GM23338 (cell line): ENCODE measurements at regions not wholly inside any gene's neighbourhood (a gene's known extent, or its start where the extent isn't known, plus 50 kb on each side); places are given as distances from the start of the nearest gene placed in this dataset.

Source experiments
- ATAC-seq: fragments of 200-7000 bp; cut with Tn5 transposase; 3 replicates; pipeline ENCODE4 v1.9.1; 2020
- DNase-seq: peaks from one replicate; pipeline ENCODE4 v3.0.0-alpha.2; 2015; ENCODE audit warnings: low spot score
- H2AFZ ChIP-seq: fragments of 200-600 bp; sonication (generic); 2 replicates; pipeline ENCODE4 v1.8.0; 2016; ENCODE audit warnings: antibody characterized with exemption, mild to moderate bottlenecking, moderate library complexity
- H3F3A ChIP-seq: fragments of 200-600 bp; sonication (generic); replicated peaks from 2 replicates; pipeline ENCODE4 v1.8.0; 2017; ENCODE audit warnings: antibody characterized with exemption, mixed run types, low read depth
- H3K27ac ChIP-seq: fragments of 200-600 bp; sonication (generic); 2 replicates; pipeline ENCODE4 v1.6.1; 2016; ENCODE audit warnings: low read depth
- H3K27me3 ChIP-seq: fragments of 200-600 bp; sonication (generic); 2 replicates; pipeline ENCODE4 v1.8.0; 2016; ENCODE audit warnings: mild to moderate bottlenecking, mixed run types, moderate library complexity; ENCODE audit not compliant: insufficient read depth
- H3K36me3 ChIP-seq: fragments of 200-600 bp; sonication (generic); 2 replicates; pipeline ENCODE4 v1.8.0; 2016; ENCODE audit warnings: mild to moderate bottlenecking; ENCODE audit not compliant: insufficient read depth
- H3K4me1 ChIP-seq: fragments of 200-600 bp; sonication (generic); 2 replicates; pipeline ENCODE4 v1.8.0; 2016; ENCODE audit warnings: mild to moderate bottlenecking, moderate library complexity; ENCODE audit not compliant: insufficient read depth
- H3K4me2 ChIP-seq: fragments of 200-600 bp; sonication (generic); 2 replicates; pipeline ENCODE4 v1.7.1; 2017; ENCODE audit warnings: mixed run types
- H3K4me3 ChIP-seq: fragments of 200-600 bp; sonication (generic); 2 replicates; pipeline ENCODE4 v1.6.1; 2016; ENCODE audit warnings: mixed run types
- H3K79me2 ChIP-seq: fragments of 200-600 bp; sonication (generic); replicated peaks from 2 replicates; pipeline ENCODE4 v1.8.0; 2017; ENCODE audit warnings: mild to moderate bottlenecking; ENCODE audit not compliant: insufficient read depth
- H3K9me2 ChIP-seq: fragments of 200-600 bp; sonication (generic); 2 replicates; pipeline ENCODE4 v1.8.0; 2017; ENCODE audit not compliant: insufficient read depth
- H4K20me1 ChIP-seq: fragments of 200-600 bp; sonication (generic); replicated peaks from 2 replicates; pipeline ENCODE4 v1.8.0; 2017; ENCODE audit warnings: mild to moderate bottlenecking; ENCODE audit not compliant: insufficient read depth
- H3K27ac Mint-ChIP-seq: 2 replicates; pipeline ENCODE4 v1.8.0; 2020; ENCODE audit warnings: inconsistent platforms, mild to moderate bottlenecking, moderate library complexity, mixed read lengths
- H3K27me3 Mint-ChIP-seq: 3 replicates; pipeline ENCODE4 v1.8.0; 2022; ENCODE audit warnings: low read depth, mild to moderate bottlenecking, moderate library complexity, mixed read lengths, inconsistent platforms; ENCODE audit not compliant: insufficient read depth, poor library complexity
- H3K36me3 Mint-ChIP-seq: 3 replicates; pipeline ENCODE4 v1.8.0; 2021; ENCODE audit warnings: low read depth, mild to moderate bottlenecking, inconsistent platforms, moderate library complexity, mixed read lengths
- H3K4me1 Mint-ChIP-seq: 3 replicates; pipeline ENCODE4 v1.8.0; 2020; ENCODE audit warnings: mild to moderate bottlenecking, inconsistent platforms, mixed read lengths
- H3K4me3 Mint-ChIP-seq: 3 replicates; pipeline ENCODE4 v1.8.0; 2021; ENCODE audit warnings: moderate library complexity, mild to moderate bottlenecking, inconsistent platforms, mixed read lengths
- H3K9me3 Mint-ChIP-seq: 3 replicates; pipeline ENCODE4 v1.8.0; 2020; ENCODE audit warnings: moderate library complexity, mild to moderate bottlenecking, inconsistent platforms, mixed read lengths
- CREB1 ChIP-seq: fragments of 250-450 bp; sonication (Bioruptor Pico); IDR thresholded peaks from 2 replicates; pipeline ENCODE4 v1.5.0; 2020; ENCODE audit warnings: low read depth, mild to moderate bottlenecking, moderate library complexity
- EZH2 ChIP-seq: fragments of 200-600 bp; sonication (generic); IDR thresholded peaks from one replicate; pipeline ENCODE4 v1.8.0; 2017; ENCODE audit warnings: antibody characterized with exemption, mild to moderate bottlenecking, low read depth; ENCODE audit not compliant: unreplicated experiment
- JUNB ChIP-seq: IDR thresholded peaks from one replicate; pipeline ENCODE4 v1.6.1; 2016; ENCODE audit warnings: antibody characterized with exemption; ENCODE audit not compliant: unreplicated experiment
- POLR2AphosphoS5 ChIP-seq: IDR thresholded peaks from 2 replicates; pipeline ENCODE4 v1.6.1; 2016; ENCODE audit warnings: antibody characterized with exemption, low read depth
- STAT1 ChIP-seq: IDR thresholded peaks from one replicate; pipeline ENCODE4 v1.6.1; 2016; ENCODE audit warnings: antibody characterized with exemption; ENCODE audit not compliant: unreplicated experiment
- ZNF114 ChIP-seq: fragments of 250-450 bp; sonication (Bioruptor Pico); IDR thresholded peaks from 2 replicates; pipeline ENCODE4 v1.5.0; 2020; ENCODE audit warnings: mild to moderate bottlenecking, moderate library complexity
- TF ChIP-seq, protein P1 (sequence below): IDR thresholded peaks from 2 replicates; pipeline ENCODE4 v1.6.1; 2016; ENCODE audit warnings: antibody characterized with exemption
- TF ChIP-seq, protein P2 (sequence below), 2 experiments: fragments of 200-600 bp in 1 of 2; sonication (generic) in 1 of 2; conservative IDR thresholded peaks; 2 replicates each; pipeline versions ENCODE4 v1.5.1 to v1.6.1; 2016 to 2017; ENCODE audit warnings: antibody characterized with exemption in 2 of 2, low read depth in 2 of 2, mild to moderate bottlenecking in 2 of 2, moderate library complexity in 1 of 2
- TF ChIP-seq, protein P3 (sequence below): fragments of 250-450 bp; sonication (Bioruptor Pico); IDR thresholded peaks from 2 replicates; pipeline ENCODE4 v1.5.0; 2020; ENCODE audit warnings: mild to moderate bottlenecking, moderate library complexity

DNA sequence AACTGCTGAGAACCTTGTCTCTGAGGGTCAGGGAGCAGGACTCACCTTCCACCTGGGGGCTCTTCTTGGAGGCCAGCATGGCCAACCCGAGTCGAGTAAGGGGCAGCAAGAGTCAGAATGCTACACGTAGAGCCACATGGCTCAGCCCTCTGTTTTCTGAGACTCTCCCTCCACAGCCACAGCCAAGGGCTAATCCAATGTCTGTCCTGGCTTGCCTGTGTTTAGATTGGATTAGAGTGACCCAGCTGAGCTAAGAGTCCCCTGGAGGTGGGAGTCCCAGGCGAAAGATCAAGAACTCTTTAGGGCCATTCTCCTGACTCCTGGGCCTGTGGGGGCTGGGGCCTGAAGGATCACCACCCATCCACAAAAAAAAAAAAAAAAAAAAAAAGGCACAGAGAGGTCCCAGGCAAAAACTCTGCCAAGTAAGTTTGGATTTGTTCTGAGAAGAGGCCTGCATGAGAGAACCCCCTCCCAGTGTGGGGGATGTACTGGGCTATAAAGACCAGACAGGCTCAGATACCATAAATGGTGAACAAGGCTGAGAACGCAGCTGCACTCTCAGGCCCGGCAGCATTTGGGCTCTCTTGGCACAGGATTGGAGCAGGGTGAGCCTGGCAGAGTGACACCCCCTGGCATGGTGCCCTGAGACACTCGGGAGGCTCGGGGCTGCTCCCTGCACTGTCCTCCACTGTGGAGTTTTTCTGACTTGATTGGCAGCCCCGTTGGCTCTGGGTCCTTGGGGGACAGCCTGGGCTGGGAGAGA, 88.0 kb upstream of the OSBPL11 start (continued):
- no peak for TF ChIP-seq JUNB
- no peak for TF ChIP-seq POLR2AphosphoS5
- TF ChIP-seq EZH2: no peak
- TF ChIP-seq, protein P1, sequence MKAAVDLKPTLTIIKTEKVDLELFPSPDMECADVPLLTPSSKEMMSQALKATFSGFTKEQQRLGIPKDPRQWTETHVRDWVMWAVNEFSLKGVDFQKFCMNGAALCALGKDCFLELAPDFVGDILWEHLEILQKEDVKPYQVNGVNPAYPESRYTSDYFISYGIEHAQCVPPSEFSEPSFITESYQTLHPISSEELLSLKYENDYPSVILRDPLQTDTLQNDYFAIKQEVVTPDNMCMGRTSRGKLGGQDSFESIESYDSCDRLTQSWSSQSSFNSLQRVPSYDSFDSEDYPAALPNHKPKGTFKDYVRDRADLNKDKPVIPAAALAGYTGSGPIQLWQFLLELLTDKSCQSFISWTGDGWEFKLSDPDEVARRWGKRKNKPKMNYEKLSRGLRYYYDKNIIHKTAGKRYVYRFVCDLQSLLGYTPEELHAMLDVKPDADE: no peak
- no peak for TF ChIP-seq ZNF114 (CRISPR knock-in tag)
- TF ChIP-seq, protein P2, sequence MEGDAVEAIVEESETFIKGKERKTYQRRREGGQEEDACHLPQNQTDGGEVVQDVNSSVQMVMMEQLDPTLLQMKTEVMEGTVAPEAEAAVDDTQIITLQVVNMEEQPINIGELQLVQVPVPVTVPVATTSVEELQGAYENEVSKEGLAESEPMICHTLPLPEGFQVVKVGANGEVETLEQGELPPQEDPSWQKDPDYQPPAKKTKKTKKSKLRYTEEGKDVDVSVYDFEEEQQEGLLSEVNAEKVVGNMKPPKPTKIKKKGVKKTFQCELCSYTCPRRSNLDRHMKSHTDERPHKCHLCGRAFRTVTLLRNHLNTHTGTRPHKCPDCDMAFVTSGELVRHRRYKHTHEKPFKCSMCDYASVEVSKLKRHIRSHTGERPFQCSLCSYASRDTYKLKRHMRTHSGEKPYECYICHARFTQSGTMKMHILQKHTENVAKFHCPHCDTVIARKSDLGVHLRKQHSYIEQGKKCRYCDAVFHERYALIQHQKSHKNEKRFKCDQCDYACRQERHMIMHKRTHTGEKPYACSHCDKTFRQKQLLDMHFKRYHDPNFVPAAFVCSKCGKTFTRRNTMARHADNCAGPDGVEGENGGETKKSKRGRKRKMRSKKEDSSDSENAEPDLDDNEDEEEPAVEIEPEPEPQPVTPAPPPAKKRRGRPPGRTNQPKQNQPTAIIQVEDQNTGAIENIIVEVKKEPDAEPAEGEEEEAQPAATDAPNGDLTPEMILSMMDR (conservative IDR thresholded peaks at IDR 0.05; ENCODE audit: low read depth in 2 of 2): no peak

DNA sequence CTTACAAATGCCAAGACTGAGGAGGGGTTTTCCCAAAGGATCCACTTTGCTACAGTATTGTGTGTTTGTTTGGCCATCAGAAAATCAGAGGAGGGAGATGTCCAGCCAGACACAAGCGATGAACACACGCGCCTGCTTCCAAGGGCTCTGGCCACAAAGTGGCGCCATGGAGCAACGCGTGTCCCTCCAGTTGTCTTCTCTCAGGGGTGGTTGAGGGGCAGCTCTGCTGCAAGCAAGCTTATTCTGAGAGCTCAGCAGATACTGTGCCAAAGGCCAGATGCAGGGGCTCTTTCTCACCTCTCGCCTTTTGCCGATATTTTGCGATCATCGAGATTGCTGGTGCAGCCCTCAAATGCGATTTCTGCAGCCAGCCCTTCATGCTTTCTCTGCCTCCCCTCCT, 88.9 kb upstream of the OSBPL11 start:
- no peak overlapping the region for H3K4me2 ChIP-seq
- Mint-ChIP-seq H3K4me3 (no peak overlapping the region), H3K9me3 (no peaks in the 10 kb centered on the region), H3K27me3 (peaks cover 6% of the 10 kb centered on the region), H3K4me1 (no peaks in the 10 kb centered on the region; the same call in 2 of the 3 replicates), H3K27ac (no peak overlapping the region), H3K36me3 (no peaks in the 10 kb centered on the region)
- peak; percentile 97 for ATAC-seq
- H3K27ac ChIP-seq: no peak overlapping the region
- H3K9me2 ChIP-seq: no peaks in the 10 kb centered on the region; the same call in 1 of the 2 replicates
- no peaks in the 10 kb centered on the region for H3K4me1 ChIP-seq
- H3K4me3 ChIP-seq: no peak overlapping the region
- TF ChIP-seq, protein P2 (conservative IDR thresholded peaks at IDR 0.05; ENCODE audit: low read depth in 2 of 2): peak; percentile 51 to 87
- no peak for TF ChIP-seq CREB1 (CRISPR knock-in tag)
- TF ChIP-seq ZNF114 (CRISPR knock-in tag): no peak
- no peak for TF ChIP-seq POLR2AphosphoS5
- no peak for TF ChIP-seq JUNB
- TF ChIP-seq STAT1: no peak
- TF ChIP-seq, protein P1: no peak
- TF ChIP-seq, protein P3, sequence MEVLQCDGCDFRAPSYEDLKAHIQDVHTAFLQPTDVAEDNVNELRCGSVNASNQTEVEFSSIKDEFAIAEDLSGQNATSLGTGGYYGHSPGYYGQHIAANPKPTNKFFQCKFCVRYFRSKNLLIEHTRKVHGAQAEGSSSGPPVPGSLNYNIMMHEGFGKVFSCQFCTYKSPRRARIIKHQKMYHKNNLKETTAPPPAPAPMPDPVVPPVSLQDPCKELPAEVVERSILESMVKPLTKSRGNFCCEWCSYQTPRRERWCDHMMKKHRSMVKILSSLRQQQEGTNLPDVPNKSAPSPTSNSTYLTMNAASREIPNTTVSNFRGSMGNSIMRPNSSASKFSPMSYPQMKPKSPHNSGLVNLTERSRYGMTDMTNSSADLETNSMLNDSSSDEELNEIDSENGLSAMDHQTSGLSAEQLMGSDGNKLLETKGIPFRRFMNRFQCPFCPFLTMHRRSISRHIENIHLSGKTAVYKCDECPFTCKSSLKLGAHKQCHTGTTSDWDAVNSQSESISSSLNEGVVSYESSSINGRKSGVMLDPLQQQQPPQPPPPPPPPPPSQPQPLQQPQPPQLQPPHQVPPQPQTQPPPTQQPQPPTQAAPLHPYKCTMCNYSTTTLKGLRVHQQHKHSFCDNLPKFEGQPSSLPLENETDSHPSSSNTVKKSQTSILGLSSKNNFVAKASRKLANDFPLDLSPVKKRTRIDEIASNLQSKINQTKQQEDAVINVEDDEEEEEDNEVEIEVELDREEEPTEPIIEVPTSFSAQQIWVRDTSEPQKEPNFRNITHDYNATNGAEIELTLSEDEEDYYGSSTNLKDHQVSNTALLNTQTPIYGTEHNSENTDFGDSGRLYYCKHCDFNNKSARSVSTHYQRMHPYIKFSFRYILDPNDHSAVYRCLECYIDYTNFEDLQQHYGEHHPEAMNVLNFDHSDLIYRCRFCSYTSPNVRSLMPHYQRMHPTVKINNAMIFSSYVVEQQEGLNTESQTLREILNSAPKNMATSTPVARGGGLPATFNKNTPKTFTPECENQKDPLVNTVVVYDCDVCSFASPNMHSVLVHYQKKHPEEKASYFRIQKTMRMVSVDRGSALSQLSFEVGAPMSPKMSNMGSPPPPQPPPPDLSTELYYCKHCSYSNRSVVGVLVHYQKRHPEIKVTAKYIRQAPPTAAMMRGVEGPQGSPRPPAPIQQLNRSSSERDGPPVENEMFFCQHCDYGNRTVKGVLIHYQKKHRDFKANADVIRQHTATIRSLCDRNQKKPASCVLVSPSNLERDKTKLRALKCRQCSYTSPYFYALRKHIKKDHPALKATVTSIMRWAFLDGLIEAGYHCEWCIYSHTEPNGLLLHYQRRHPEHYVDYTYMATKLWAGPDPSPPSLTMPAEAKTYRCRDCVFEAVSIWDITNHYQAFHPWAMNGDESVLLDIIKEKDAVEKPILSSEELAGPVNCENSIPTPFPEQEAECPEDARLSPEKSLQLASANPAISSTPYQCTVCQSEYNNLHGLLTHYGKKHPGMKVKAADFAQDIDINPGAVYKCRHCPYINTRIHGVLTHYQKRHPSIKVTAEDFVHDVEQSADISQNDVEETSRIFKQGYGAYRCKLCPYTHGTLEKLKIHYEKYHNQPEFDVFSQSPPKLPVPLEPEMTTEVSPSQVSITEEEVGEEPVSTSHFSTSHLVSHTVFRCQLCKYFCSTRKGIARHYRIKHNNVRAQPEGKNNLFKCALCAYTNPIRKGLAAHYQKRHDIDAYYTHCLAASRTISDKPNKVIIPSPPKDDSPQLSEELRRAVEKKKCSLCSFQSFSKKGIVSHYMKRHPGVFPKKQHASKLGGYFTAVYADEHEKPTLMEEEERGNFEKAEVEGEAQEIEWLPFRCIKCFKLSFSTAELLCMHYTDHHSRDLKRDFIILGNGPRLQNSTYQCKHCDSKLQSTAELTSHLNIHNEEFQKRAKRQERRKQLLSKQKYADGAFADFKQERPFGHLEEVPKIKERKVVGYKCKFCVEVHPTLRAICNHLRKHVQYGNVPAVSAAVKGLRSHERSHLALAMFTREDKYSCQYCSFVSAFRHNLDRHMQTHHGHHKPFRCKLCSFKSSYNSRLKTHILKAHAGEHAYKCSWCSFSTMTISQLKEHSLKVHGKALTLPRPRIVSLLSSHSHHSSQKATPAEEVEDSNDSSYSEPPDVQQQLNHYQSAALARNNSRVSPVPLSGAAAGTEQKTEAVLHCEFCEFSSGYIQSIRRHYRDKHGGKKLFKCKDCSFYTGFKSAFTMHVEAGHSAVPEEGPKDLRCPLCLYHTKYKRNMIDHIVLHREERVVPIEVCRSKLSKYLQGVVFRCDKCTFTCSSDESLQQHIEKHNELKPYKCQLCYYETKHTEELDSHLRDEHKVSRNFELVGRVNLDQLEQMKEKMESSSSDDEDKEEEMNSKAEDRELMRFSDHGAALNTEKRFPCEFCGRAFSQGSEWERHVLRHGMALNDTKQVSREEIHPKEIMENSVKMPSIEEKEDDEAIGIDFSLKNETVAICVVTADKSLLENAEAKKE (CRISPR knock-in tag): peak; percentile 59; the same call in 1 of the 2 replicates
- H2AFZ ChIP-seq: peak overlapping the region; percentile 86; the same call in 1 of the 2 replicates
- no peaks in the 10 kb centered on the region for H3K36me3 ChIP-seq
- DNase-seq: peak; percentile 82
- H3K27me3 ChIP-seq: no peaks in the 10 kb centered on the region
- H4K20me1 ChIP-seq: no peaks in the 10 kb centered on the region
- no peaks in the 10 kb centered on the region for H3K79me2 ChIP-seq
- H3F3A ChIP-seq: no peaks in the 10 kb centered on the region
